ENCODE measurements at regions not wholly inside any gene's neighbourhood (a gene's known extent, or its start where the extent isn't known, plus 50 kb on each side); places are given as distances from the start of the nearest gene placed in this dataset.

DNA sequence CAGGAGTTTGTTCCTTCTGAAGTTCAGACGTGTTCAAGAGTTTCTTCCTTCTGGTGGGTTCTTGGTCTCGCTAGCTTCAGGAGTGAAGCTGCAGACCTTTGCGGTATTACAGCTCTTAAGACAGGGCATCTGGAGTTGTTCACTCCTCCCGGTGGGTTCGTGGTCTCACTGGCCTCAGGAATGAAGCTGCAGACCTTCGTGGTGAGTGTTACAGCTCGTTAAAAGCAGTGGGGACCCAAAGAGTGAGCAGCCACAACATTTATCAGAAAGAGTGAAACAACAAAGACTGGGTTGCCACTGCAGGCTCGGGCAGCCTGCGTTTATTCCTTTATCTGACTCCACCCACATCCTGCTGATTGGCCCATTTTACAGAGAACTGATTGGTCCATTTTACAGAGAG lies 373.1 kb downstream of the ETS1 start:
- POLR2A ChIA-PET = interaction anchor here (0.6 to 1.2 kb wide), 3 partner anchors 17 to 334 kb away, joined by 3 to 4 read pairs (median 3); no protein-coding TSS in a partner anchor
- H3K9me3 Mint-ChIP-seq = peaks cover 0 to 11% (median 0%) of the 10 kb centered on the region in 11 donors
- peaks cover 0 to 4% (median 0%) of the 10 kb centered on the region in 5 donors for H3K36me3 Mint-ChIP-seq

DNA sequence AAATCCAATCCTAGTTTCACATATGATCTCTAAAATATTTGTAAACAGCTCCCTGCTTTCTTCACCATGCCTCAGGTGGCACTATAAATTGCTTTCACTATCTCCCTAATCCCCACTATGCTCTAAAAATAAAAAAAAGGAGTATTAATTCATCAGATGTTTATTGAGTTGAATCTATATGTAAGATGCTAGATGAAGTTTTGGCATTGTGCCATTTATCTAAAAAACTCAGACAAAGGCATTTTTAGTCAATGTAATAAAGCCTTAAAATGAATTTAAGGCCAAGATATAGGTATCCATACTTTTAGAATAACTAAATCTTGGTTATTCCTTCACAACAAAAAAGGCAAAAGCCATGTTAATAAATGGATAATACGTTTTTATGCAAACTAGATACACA lies 373.9 kb downstream of the ETS1 start:
- Mint-ChIP-seq H3K9me3 (peaks cover 0 to 11% (median 0%) of the 10 kb centered on the region in 11 donors), H3K27me3 (no peaks in the 10 kb centered on the region), H3K27ac (no peak overlapping the region), H3K36me3 (peaks cover 0 to 4% (median 0%) of the 10 kb centered on the region in 5 donors), H3K4me1 (peaks cover 0 to 6% (median 0%) of the 10 kb centered on the region in 7 donors), H3K4me3 (no peak overlapping the region)
- Histone ChIP-seq H3K4me3 (ENCODE audit: low read length) (no peak overlapping the region), H3K27ac (ENCODE audit: low read depth, low read length) (no peak overlapping the region), H3K4me1 (ENCODE audit: control insufficient read depth in 2 of 2, insufficient read depth in 2 of 2, low read length in 2 of 2) (no peaks in the 10 kb centered on the region), H3K36me3 (ENCODE audit: control insufficient read depth in 2 of 3, insufficient read depth in 3 of 3, low read length in 3 of 3) (no peaks in the 10 kb centered on the region), H3K9me3 (ENCODE audit: control insufficient read depth in 2 of 3, low read length in 3 of 3) (no peaks in the 10 kb centered on the region), H3K27me3 (ENCODE audit: control insufficient read depth in 2 of 2, insufficient read depth in 2 of 2, low read length in 2 of 2) (no peaks in the 10 kb centered on the region)
- POLR2A ChIA-PET = no interaction called here
- intact Hi-C loops (cut with micrococcal nuclease) = no loop called here
- CTCF ChIA-PET = no interaction called here
- no peak for ATAC-seq
- no peak for DNase-seq

More for the DNA sequence above, 373.1 kb downstream of the ETS1 start:
- Mint-ChIP-seq H3K27ac (no peak overlapping the region), H3K27me3 (no peaks in the 10 kb centered on the region), H3K4me1 (peaks cover 0 to 6% (median 0%) of the 10 kb centered on the region in 7 donors), H3K4me3 (no peak overlapping the region)
- Histone ChIP-seq H3K27ac (ENCODE audit: low read depth, low read length) (no peak overlapping the region), H3K9me3 (ENCODE audit: control insufficient read depth in 2 of 3, low read length in 3 of 3) (no peaks in the 10 kb centered on the region), H3K4me3 (ENCODE audit: low read length) (no peak overlapping the region), H3K27me3 (ENCODE audit: control insufficient read depth in 2 of 2, insufficient read depth in 2 of 2, low read length in 2 of 2) (no peaks in the 10 kb centered on the region), H3K36me3 (ENCODE audit: control insufficient read depth in 2 of 3, insufficient read depth in 3 of 3, low read length in 3 of 3) (no peaks in the 10 kb centered on the region), H3K4me1 (ENCODE audit: control insufficient read depth in 2 of 2, insufficient read depth in 2 of 2, low read length in 2 of 2) (no peaks in the 10 kb centered on the region)
- ATAC-seq = no peak
- intact Hi-C loops (cut with micrococcal nuclease) = no loop called here
- no peak for DNase-seq
- CTCF ChIA-PET = interaction anchor here (1.1 kb wide), 1 partner anchor 560 kb away, joined by 3 read pairs; no protein-coding TSS in a partner anchor

DNA sequence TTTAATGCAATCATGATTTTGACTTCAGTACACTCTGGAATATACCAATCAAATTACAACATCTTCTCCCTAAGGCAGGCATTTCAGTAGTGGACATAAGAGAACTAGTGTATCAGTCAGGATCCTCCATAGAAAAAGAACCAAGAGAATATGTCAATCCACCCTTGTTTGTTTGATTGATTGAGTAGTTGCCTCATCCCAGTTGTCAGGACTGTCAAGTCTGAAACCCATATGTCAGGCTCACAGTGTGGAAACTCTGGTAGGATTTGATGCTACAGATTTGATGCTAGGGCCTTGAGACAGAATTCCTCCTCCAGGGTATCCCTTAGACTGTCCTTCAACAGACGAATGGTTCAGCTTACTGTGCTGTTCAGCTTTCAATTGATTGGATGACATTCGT lies 375.0 kb downstream of the ETS1 start:
- peaks cover 0 to 6% (median 0%) of the 10 kb centered on the region in 7 donors for H3K4me1 Mint-ChIP-seq
- H3K27ac Mint-ChIP-seq = no peak overlapping the region
- Histone ChIP-seq H3K4me1 (ENCODE audit: control insufficient read depth in 2 of 2, insufficient read depth in 2 of 2, low read length in 2 of 2) (no peaks in the 10 kb centered on the region), H3K4me3 (ENCODE audit: low read length) (no peak overlapping the region), H3K36me3 (ENCODE audit: control insufficient read depth in 2 of 3, insufficient read depth in 3 of 3, low read length in 3 of 3) (no peaks in the 10 kb centered on the region), H3K27me3 (ENCODE audit: control insufficient read depth in 2 of 2, insufficient read depth in 2 of 2, low read length in 2 of 2) (no peaks in the 10 kb centered on the region), H3K27ac (ENCODE audit: low read depth, low read length) (no peak overlapping the region), H3K9me3 (ENCODE audit: control insufficient read depth in 2 of 3, low read length in 3 of 3) (no peaks in the 10 kb centered on the region)
- no peaks in the 10 kb centered on the region for H3K27me3 Mint-ChIP-seq
- H3K4me3 Mint-ChIP-seq = no peak overlapping the region
- ATAC-seq (no peak), DNase-seq (no peak)
- H3K36me3 Mint-ChIP-seq = peaks cover 0 to 4% (median 0%) of the 10 kb centered on the region in 5 donors
- CTCF ChIA-PET = no interaction called here
- peaks cover 0 to 12% (median 0%) of the 10 kb centered on the region in 11 donors for H3K9me3 Mint-ChIP-seq
- intact Hi-C loops (cut with micrococcal nuclease) = no loop called here
- POLR2A ChIA-PET = no interaction called here

GRCh38 chr11:128210148-128210940 lies 377.0 kb downstream of the ETS1 start:
- DNase-seq = no peak
- Histone ChIP-seq H3K9me3 (ENCODE audit: control insufficient read depth in 2 of 3, low read length in 3 of 3) (no peaks in the 10 kb centered on the region), H3K4me3 (ENCODE audit: low read length) (no peak overlapping the region), H3K36me3 (ENCODE audit: control insufficient read depth in 2 of 3, insufficient read depth in 3 of 3, low read length in 3 of 3) (no peaks in the 10 kb centered on the region), H3K27me3 (ENCODE audit: control insufficient read depth in 2 of 2, insufficient read depth in 2 of 2, low read length in 2 of 2) (no peaks in the 10 kb centered on the region), H3K27ac (ENCODE audit: low read depth, low read length) (no peak overlapping the region), H3K4me1 (ENCODE audit: control insufficient read depth in 2 of 2, insufficient read depth in 2 of 2, low read length in 2 of 2) (no peaks in the 10 kb centered on the region)
- ATAC-seq = no peak
- Mint-ChIP-seq H3K27ac (no peak overlapping the region), H3K27me3 (no peaks in the 10 kb centered on the region), H3K36me3 (peaks cover 0 to 12% (median 8%) of the 10 kb centered on the region in 5 donors), H3K9me3 (peaks cover 0 to 21% (median 4%) of the 10 kb centered on the region in 11 donors), H3K4me3 (no peak overlapping the region), H3K4me1 (peaks cover 0 to 6% (median 0%) of the 10 kb centered on the region in 7 donors)
- ChIA-PET CTCF (no interaction called here), POLR2A (no interaction called here)
- intact Hi-C loops (cut with micrococcal nuclease) = no loop called here

DNA sequence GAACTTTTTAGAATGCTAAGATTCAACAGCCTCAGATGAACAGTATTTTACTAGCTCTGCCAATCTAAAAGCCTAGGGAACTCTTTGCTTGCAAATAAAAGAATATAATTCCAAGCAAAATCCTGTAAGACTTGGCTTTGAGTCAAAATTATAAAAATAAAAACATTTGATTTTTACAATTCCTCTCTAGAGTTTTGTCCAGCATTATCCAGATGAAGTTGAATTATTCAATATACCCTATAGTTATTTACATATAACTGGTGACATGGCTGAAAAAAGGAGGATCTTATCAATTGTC lies 378.3 kb downstream of the ETS1 start:
- H3K36me3 ChIP-seq (ENCODE audit: control insufficient read depth in 2 of 3, insufficient read depth in 3 of 3, low read length in 3 of 3) = no peaks in the 10 kb centered on the region
- no peak overlapping the region for H3K27ac Mint-ChIP-seq
- H3K27me3 Mint-ChIP-seq = no peaks in the 10 kb centered on the region
- ChIA-PET CTCF (interaction anchor here (0.7 kb wide), 1 partner anchor 35 kb away, joined by 4 read pairs; no protein-coding TSS in a partner anchor), POLR2A (interaction anchor here (0.6 kb wide), 2 partner anchors 117 to 422 kb away, joined by 3 read pairs; no protein-coding TSS in a partner anchor)
- H3K4me1 Mint-ChIP-seq = peaks cover 0 to 6% (median 0%) of the 10 kb centered on the region in 7 donors
- peaks cover 0 to 16% (median 4%) of the 10 kb centered on the region in 11 donors for H3K9me3 Mint-ChIP-seq
- H3K4me1 ChIP-seq (ENCODE audit: control insufficient read depth in 2 of 2, insufficient read depth in 2 of 2, low read length in 2 of 2) = no peaks in the 10 kb centered on the region
- ATAC-seq (no peak), DNase-seq (no peak)
- H3K9me3 ChIP-seq (ENCODE audit: control insufficient read depth in 2 of 3, low read length in 3 of 3) = no peaks in the 10 kb centered on the region
- H3K4me3 ChIP-seq (ENCODE audit: low read length) = no peak overlapping the region
- intact Hi-C loops (cut with micrococcal nuclease) = no loop called here
- H3K36me3 Mint-ChIP-seq = peaks cover 0 to 12% (median 8%) of the 10 kb centered on the region in 5 donors
- H3K27me3 ChIP-seq (ENCODE audit: control insufficient read depth in 2 of 2, insufficient read depth in 2 of 2, low read length in 2 of 2) = no peaks in the 10 kb centered on the region
- no peak overlapping the region for H3K27ac ChIP-seq (ENCODE audit: low read depth, low read length)
- H3K4me3 Mint-ChIP-seq = no peak overlapping the region

GRCh38 chr11:128208329-128209137 lies 378.8 kb downstream of the ETS1 start:
- H3K4me1 Mint-ChIP-seq = peaks cover 0 to under 1% (median 0%) of the 10 kb centered on the region in 7 donors
- no peaks in the 10 kb centered on the region for H3K27me3 ChIP-seq (ENCODE audit: control insufficient read depth in 2 of 2, insufficient read depth in 2 of 2, low read length in 2 of 2)
- no peaks in the 10 kb centered on the region for H3K27me3 Mint-ChIP-seq
- no peak overlapping the region for H3K4me3 ChIP-seq (ENCODE audit: low read length)
- no peaks in the 10 kb centered on the region for H3K36me3 ChIP-seq (ENCODE audit: control insufficient read depth in 2 of 3, insufficient read depth in 3 of 3, low read length in 3 of 3)
- no peaks in the 10 kb centered on the region for H3K4me1 ChIP-seq (ENCODE audit: control insufficient read depth in 2 of 2, insufficient read depth in 2 of 2, low read length in 2 of 2)
- peaks cover 0 to 12% (median 5%) of the 10 kb centered on the region in 5 donors for H3K36me3 Mint-ChIP-seq
- no peak for DNase-seq
- H3K27ac Mint-ChIP-seq = no peak overlapping the region
- no peak for ATAC-seq
- CTCF ChIA-PET = interaction anchor here (0.7 kb wide), 1 partner anchor 34 kb away, joined by 4 read pairs; no protein-coding TSS in a partner anchor
- no peak overlapping the region for H3K27ac ChIP-seq (ENCODE audit: low read depth, low read length)
- H3K9me3 ChIP-seq (ENCODE audit: control insufficient read depth in 2 of 3, low read length in 3 of 3) = no peaks in the 10 kb centered on the region
- intact Hi-C loops (cut with micrococcal nuclease) = no loop called here
- peaks cover 0 to 16% (median 4%) of the 10 kb centered on the region in 11 donors for H3K9me3 Mint-ChIP-seq
- no peak overlapping the region for H3K4me3 Mint-ChIP-seq
- POLR2A ChIA-PET = interaction anchor here (0.6 kb wide), 2 partner anchors 118 to 423 kb away, joined by 3 read pairs; no protein-coding TSS in a partner anchor

Data from naive thymus-derived CD4-positive, alpha-beta T cell (primary cell).